GDM1 (cell line): ENCODE measurements at regions not wholly inside any gene's neighbourhood (a gene's known extent, or its start where the extent isn't known, plus 50 kb on each side); places are given as distances from the start of the nearest gene placed in this dataset.
A peak's percentile ranks its signal among the peaks of the same experiment; 100 is the strongest.
"Not testable (repeated sequence)": the region's sequence is repeated elsewhere in the genome, so short reads cannot be mapped to it uniquely, and the experiment has no call there.

Experiments
- DNase-seq: peaks from one replicate; lab custom pipeline; 2025; lab: John Stamatoyannopoulos, UW

GRCh38 chr2:61677306-61677705 lies 139.2 kb upstream of the XPO1 start:
- no peak for DNase-seq

GRCh38 chr2:61675204-61675603 lies 137.0 kb upstream of the XPO1 start:
- DNase-seq = no peak

DNA sequence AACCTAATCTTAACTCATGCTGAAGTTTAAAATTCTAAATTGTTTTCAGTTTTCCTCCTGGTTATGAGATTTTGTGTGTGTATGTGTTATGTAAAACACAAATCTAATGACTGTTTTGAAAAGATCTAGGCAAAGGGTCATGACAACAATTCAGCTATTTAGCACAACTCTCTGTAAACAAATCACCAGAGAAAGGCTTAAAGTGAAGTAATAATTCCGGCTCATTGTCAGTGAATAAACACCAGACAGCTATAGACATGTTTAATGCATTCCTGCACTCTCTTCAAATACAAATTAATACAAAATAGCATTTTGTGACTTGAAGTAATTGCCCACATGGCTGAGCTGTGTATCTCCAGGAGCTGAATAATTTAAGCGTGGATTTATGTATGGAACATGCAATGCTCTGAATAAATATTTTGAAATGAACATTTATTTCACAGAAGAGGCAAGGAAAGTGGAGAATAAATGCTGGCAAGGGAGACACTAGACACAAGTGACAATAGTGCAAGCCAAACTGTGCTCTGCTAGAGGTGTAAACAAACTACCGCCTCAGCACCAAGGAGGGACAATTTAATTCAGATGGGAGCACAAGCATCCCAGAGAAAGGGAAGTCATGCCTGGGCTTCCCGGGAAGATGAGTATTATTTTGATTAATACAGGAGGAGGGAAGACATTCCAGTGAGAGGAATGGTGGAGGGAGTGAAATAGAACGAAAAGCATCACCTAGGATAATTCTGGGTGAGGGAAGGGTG lies 133.6 kb upstream of the XPO1 start:
- no peak for DNase-seq

DNA sequence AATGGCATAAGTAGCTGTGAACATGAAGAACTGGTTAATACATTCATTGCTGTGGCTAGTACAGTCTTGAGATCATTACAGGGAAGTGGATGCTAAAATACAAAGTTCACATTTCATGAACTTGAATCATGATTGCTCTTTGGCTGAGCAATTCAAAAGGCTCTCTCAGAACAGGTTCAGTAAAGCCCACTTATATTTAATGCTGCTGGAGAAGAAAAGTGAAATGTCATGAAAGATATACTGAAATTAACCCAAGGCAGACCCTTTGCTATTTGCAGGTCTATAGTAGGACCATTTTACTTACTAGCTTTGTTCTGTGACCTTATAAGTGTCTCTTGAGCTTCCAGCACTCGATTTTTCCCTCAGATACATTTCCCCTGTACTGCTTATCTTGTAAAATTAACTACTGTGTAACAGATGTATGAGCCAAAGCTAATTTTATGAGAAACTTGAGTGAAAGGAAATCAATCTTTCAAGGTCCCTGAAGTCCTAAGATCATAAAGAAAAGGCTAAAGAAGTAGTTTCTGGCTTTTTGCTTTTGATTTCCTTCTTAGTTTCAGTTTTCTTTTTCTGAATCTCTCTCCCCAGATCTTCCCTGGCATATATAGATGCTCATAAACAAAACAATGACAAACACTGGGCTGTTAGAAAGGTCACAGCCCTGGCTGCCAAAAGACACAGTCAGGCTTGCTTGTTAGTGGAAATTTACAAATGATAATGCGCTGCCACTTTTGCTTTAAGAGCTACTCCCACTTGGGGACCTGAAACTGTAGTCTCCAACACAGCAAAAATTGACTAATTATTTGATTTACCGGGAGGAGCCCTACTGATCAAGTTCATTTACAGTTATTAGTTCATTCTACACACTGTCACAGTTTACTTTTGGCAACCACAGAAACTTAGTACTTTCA lies 132.7 kb upstream of the XPO1 start:
- no peak for DNase-seq

GRCh38 chr2:61664190-61664589 lies 126.0 kb upstream of the XPO1 start:
- no peak for DNase-seq

DNA sequence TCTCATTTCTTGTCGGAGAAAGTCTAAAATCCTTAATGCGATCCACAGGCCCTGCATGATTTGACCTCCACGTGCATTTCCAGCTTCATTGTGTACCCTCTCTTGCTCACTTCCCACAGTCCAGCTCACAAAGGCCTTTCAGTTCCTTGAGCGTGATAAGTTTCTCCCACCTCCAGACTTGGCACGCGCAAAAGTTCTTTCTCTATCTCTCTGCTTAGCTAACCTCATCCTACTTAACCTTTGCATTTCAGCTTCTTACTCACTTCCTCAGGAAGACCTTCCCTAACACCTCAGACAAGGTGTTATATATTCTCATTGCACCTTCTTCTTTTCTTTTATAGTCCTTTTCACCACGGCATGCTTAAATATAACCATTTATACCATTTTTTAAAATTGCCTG lies 124.8 kb upstream of the XPO1 start:
- DNase-seq = no peak

GRCh38 chr2:61660511-61661388 lies 122.6 kb upstream of the XPO1 start:
- no peak for DNase-seq

DNA sequence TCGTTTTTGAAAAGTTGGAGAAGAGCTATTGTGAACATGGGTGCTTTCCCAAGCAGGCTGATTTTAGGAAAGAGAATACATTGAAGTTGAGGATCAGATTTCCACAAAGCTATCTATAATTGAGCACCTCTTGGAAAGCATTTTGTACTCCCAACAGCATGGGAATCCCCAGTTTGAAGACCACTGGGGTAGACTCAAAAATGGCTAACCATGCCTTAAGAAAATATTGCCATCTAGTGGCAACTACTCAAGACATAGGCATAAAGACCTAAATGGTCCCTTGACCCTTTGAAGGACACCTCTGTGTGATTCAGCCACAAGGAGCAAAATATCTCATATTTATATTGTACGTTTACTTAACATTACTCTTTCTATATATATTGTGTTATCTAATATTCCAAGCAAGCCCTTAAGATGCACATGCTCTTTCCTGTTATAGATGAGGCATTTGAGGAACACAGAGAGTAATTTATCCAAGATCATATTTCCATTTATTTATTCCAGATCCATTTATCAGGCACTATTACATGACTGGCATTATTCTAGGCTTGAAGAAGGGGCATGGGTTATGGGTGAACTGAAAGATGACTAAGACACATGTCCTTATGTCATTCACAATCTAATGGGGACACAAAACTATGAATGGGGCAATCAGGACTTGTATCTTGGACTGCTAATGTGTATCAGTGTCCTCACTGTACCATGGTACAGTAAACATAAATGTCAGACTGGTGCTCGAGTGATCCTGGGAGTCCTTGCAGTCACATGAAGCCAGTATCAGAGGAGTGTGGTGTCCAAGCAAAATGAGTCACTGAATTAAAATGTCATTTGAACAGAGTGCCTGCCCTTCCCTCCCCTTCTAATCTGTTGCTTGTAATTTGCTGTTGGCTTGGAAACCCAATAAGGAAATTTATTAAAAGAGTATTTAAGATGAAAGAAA lies 121.0 kb upstream of the XPO1 start:
- DNase-seq = peak; percentile 4

GRCh38 chr2:61649946-61650345 lies 111.8 kb upstream of the XPO1 start:
- DNase-seq = not testable (repeated sequence)

DNA sequence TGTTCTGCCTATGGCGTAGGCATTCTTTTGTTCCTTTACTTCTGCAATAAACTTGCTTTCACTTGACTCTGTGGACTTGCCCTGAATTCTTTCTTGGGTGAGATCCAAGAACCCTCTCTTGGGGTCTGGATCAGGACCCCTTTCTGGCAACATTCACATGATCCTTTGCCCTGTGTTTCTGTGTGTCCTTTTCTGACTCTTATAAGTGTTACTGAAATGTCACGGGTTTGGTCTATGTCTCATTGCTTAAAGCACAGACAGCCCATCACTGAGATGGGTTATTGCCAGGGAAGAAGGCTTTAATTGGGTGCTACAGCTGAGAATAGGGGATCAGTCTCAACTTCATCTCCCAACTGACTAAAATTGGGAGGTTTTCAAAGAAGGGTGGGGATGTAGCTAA lies 110.9 kb upstream of the XPO1 start:
- no peak for DNase-seq

GRCh38 chr2:61647044-61647443 lies 108.9 kb upstream of the XPO1 start:
- no peak for DNase-seq

DNA sequence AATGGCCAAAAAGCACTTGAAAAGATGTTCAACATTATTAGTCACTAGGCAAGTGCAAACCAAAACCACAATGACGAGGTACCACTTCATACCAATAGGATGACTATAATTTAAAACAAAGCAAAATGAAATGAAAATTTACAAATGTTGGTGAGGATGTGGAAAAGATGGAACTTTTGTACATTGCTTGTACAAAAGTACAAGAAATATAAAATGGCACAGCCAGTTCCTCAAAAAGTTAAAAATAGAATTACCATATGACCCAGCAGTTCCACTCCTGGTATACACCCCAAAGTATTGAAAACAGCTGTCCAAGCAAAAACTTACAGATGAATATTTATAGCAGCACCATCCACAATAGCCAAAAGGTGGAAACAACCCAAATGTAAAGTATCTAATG lies 107.8 kb upstream of the XPO1 start:
- DNase-seq = no peak

DNA sequence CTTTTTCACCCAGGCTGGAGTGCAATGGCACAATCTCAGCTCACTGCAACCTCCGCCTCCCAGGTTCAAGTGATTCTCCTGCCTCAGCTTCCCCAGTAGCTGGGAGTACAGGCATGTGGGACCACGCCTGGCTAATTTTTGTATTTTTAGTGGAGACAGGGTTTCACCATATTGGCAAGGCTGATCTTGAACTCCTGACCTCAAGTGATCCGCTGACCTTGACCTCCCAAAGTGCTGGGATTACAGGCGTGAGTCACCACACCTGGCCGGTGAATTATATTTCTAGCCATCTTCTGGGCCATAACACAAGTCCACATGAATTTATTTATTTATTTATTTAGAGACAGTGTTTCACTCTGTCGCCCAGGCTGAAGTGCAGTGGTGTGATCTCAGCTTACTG lies 105.0 kb upstream of the XPO1 start:
- DNase-seq = not testable (repeated sequence)

GRCh38 chr2:61640406-61640805 lies 102.2 kb upstream of the XPO1 start:
- no peak for DNase-seq

DNA sequence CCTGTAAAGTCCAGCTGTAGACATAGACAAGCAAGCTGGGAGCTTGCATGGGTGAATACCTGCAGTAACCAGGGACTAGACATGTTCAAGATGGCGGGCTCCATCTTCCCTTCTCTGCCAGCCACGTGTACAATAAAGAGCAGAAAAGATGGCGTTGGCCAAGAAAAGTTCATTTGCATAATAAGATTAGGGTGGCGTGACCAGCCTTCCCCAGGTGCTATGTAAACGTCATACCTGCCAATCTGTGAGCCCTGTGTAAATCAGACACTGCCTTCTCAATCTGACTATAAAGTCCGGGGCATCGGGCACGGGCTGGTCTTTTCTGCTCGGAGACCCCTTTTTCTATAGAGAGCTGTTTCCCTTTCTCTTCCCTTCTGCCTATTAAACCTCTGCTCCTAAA lies 101.6 kb upstream of the XPO1 start:
- DNase-seq = no peak

DNA sequence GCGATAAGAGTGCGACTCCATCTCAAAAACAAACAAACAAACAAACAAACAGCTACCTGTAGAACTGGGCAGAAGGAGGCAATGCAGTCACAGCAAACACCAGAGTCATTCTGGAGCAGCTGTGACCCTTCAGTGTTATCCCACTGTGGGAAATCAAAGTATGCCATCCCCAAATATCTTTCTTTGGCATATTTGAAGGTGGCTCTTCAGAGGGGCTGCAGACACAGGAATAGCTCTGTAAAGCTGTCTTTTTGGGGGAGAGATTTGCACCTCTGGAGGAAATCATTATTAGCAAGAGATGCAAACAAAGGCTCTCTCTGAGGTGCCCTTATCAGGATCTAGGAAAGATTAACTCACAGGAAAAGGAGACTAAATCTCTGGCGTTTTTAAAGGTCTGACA lies 98.5 kb upstream of the XPO1 start:
- no peak for DNase-seq

DNA sequence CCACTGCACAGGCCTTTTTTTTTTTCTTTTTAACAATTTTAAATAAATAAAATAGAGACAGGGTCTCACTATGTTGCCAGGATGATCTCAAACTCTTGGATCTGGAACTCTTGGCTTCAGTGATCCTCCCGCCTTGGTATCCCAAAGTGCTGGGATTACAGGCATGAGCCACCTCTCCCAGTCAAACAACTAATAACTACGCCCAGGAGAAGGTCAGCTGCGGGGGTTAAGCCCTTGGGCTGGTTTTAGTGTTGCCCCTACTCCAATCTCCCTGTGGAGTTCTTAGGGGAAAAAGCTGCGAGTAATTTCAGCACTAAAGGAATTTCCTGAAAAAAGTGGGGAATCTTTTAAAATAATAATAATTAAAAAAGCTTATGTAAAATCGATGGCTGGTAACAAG lies 96.4 kb upstream of the XPO1 start:
- no peak for DNase-seq

DNA sequence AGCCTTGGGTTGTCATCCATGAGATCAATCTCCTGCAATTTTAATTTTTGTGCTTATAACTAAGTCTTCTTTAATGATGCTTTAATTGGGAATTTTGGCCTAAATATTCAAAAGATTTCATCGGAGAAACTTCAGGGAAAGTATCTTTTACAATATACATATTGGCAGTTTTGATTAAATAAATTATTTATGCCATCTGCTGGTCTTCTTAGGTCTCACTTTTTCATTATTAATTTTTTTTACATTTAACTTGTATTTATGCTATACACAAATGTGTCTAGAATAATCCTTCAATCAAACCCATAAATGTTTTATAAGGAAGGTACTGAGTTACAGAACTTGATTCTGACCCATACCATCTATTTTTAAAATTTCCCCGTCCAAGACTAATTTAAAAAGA lies 95.1 kb upstream of the XPO1 start:
- DNase-seq = no peak

GRCh38 chr2:61632276-61633169 lies 94.4 kb upstream of the XPO1 start:
- no peak for DNase-seq

- no peak for DNase-seq
Measured at GRCh38 chr2:61631321-61631720, 93.2 kb upstream of the XPO1 start.
